GM12872 (cell line): ENCODE measurements at regions not wholly inside any gene's neighbourhood (a gene's known extent, or its start where the extent isn't known, plus 50 kb on each side); places are given as distances from the start of the nearest gene placed in this dataset.

Source experiments
- CTCF ChIP-seq: IDR thresholded peaks from 3 replicates; pipeline ENCODE4 v1.5.1; 2011; ENCODE audit warnings: low read depth, mild to moderate bottlenecking, low read length, moderate library complexity; ENCODE audit not compliant: insufficient read depth

DNA sequence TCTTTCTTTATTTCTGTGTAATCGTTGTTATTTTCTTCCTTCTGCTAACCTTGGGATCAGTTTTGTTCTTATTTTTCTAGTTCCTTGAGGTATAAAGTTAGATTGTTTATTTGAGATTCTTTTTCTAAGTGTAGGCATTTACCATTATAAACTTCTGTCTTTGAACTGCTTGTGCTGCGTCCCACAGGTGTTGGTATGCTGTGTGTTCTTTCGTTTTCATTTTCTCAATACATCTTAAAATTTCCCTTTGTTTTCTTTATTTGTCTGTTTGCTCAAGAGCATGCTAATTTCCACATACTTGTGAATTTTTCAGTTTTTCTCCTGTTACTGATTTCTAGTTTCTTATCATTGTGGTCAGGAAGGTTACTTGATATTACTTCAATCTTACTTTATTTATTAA is 873.8 kb upstream of the GCFC2 start:
- TF ChIP-seq CTCF: no peak

GRCh38 chr2:76579911-76580310 is 869.2 kb upstream of the GCFC2 start:
- no peak for TF ChIP-seq CTCF

GRCh38 chr2:76572981-76573380 is 862.3 kb upstream of the GCFC2 start:
- no peak for TF ChIP-seq CTCF

DNA sequence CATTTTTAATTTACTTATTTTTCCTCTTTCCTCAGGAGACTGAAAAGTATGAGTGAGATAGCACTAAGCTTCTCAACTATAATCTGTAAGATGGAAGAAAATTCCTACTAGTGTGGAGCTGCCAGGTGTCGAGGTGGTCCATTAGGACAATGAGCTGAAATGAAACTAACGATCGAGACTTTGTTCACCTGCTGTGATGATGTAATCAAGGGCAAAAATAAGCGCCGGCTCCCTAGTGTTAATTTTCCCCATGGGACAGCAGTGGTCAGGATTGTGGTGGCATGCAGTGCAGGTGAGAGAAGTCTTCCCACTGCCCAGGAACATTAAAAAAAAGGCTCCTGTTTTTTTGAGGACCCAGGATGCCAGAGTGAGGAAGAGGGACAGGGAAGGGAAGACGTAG is 859.1 kb upstream of the GCFC2 start:
- no peak for TF ChIP-seq CTCF

GRCh38 chr2:76567478-76567877 is 856.8 kb upstream of the GCFC2 start:
- no peak for TF ChIP-seq CTCF

GRCh38 chr2:76564734-76565133 is 854.0 kb upstream of the GCFC2 start:
- no peak for TF ChIP-seq CTCF

DNA sequence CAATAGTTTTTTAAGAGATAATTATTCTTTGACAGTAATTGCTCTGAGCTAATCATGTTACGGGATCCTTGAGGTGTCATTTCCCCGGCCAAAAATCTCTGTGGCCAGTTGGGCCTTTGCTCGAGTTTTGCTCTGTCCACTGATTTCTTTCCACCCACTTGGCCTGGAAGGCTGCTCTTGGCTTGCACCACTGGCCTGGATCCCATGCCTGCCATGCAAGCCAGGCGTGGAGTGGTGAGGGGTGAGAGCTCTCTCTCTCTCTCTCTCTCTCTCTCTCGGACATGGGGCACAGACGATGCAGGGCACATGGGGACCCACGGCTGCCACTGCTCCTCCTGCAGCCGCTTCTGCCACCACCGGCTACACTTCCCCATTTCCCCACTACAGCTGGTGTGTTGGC is 853.0 kb upstream of the GCFC2 start:
- no peak for TF ChIP-seq CTCF

DNA sequence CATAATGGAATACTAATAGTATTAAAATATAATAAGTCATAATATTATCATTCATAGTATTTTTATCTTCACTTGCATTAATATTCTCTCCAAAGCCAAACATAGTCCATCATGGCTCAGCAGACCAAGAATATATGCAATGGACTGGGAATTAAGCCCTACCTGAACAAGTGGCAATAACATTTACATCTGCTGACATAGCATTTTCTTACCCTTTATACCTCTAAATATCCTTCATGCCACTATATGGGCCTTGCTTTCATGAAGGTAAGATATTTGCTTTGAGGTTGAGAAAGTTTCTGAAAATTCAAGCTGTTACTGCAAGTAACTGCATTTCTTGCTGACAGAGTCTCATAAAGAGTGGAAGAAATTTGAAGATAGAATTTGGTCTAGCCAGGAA is 847.4 kb upstream of the GCFC2 start:
- TF ChIP-seq CTCF: no peak
